Osteocyte (in vitro differentiated cells): ENCODE measurements at regions not wholly inside any gene's neighbourhood (a gene's known extent, or its start where the extent isn't known, plus 50 kb on each side); places are given as distances from the start of the nearest gene placed in this dataset.

Experiments used
- DNase-seq: peaks from one replicate; pipeline ENCODE4 v3.0.0; 2021; ENCODE audit warnings: mixed read lengths; ENCODE audit not compliant: unreplicated experiment; ENCODE audit errors: extremely low spot score
- H3K27ac Mint-ChIP-seq: one replicate; pipeline ENCODE4 v1.8.0; 2021; ENCODE audit warnings: mild to moderate bottlenecking, mixed read lengths; ENCODE audit not compliant: unreplicated experiment
- H3K27me3 Mint-ChIP-seq: one replicate; pipeline ENCODE4 v1.8.0; 2021; ENCODE audit warnings: mixed read lengths; ENCODE audit not compliant: unreplicated experiment
- H3K36me3 Mint-ChIP-seq: one replicate; pipeline ENCODE4 v1.8.0; 2021; ENCODE audit warnings: mixed read lengths; ENCODE audit not compliant: unreplicated experiment
- H3K4me1 Mint-ChIP-seq: one replicate; pipeline ENCODE4 v1.8.0; 2021; ENCODE audit warnings: mixed read lengths; ENCODE audit not compliant: unreplicated experiment
- H3K4me3 Mint-ChIP-seq: one replicate; pipeline ENCODE4 v1.8.0; 2021; ENCODE audit warnings: mild to moderate bottlenecking, moderate library complexity, mixed read lengths; ENCODE audit not compliant: unreplicated experiment
- H3K9me3 Mint-ChIP-seq: one replicate; pipeline ENCODE4 v1.8.0; 2021; ENCODE audit warnings: mixed read lengths; ENCODE audit not compliant: unreplicated experiment
- CTCF ChIP-seq: fragments of 200-600 bp; sonication (generic); IDR thresholded peaks from 2 replicates; pipeline ENCODE4 v1.5.0; 2021; ENCODE audit warnings: antibody characterized with exemption, mild to moderate bottlenecking, moderate library complexity

- no peaks in the 10 kb centered on the region for H3K9me3 Mint-ChIP-seq
- TF ChIP-seq CTCF: no peak
These were observed 80.6 kb downstream of the NAV1 start for GRCh38 chr1:201619513-201619912.

GRCh38 chr1:201622353-201622752 lies 83.4 kb downstream of the NAV1 start:
- Mint-ChIP-seq H3K4me3 (no peak overlapping the region), H3K9me3 (no peaks in the 10 kb centered on the region), H3K36me3 (peaks cover 7% of the 10 kb centered on the region), H3K27me3 (no peaks in the 10 kb centered on the region), H3K4me1 (peaks cover 42% of the 10 kb centered on the region), H3K27ac (no peak overlapping the region)
- no peak for DNase-seq
- TF ChIP-seq CTCF: no peak

More at GRCh38 chr1:201619513-201619912, 80.6 kb downstream of the NAV1 start:
- Mint-ChIP-seq H3K27me3 (no peaks in the 10 kb centered on the region), H3K4me1 (peaks cover 19% of the 10 kb centered on the region), H3K4me3 (no peak overlapping the region), H3K36me3 (peaks cover 7% of the 10 kb centered on the region), H3K27ac (no peak overlapping the region)
- DNase-seq: no peak

- peaks cover 8% of the 10 kb centered on the region for H3K36me3 Mint-ChIP-seq
- no peaks in the 10 kb centered on the region for H3K9me3 Mint-ChIP-seq
- H3K27me3 Mint-ChIP-seq: no peaks in the 10 kb centered on the region
- TF ChIP-seq CTCF: no peak
- peaks cover 42% of the 10 kb centered on the region for H3K4me1 Mint-ChIP-seq
- DNase-seq: no peak
- H3K27ac Mint-ChIP-seq: no peak overlapping the region
- no peak overlapping the region for H3K4me3 Mint-ChIP-seq
These were observed 83.9 kb downstream of the NAV1 start for GRCh38 chr1:201622824-201623223.

GRCh38 chr1:201624741-201625225 lies 85.9 kb downstream of the NAV1 start:
- Mint-ChIP-seq H3K9me3 (no peaks in the 10 kb centered on the region), H3K4me1 (peaks cover 32% of the 10 kb centered on the region), H3K27ac (peak overlapping the region; percentile 56), H3K27me3 (no peaks in the 10 kb centered on the region), H3K4me3 (no peak overlapping the region), H3K36me3 (peaks cover 13% of the 10 kb centered on the region)
- no peak for DNase-seq
- TF ChIP-seq CTCF: no peak

GRCh38 chr1:201625226-201625761 lies 86.4 kb downstream of the NAV1 start:
- DNase-seq: no peak
- H3K27me3 Mint-ChIP-seq: no peaks in the 10 kb centered on the region
- no peaks in the 10 kb centered on the region for H3K9me3 Mint-ChIP-seq
- H3K4me1 Mint-ChIP-seq: peaks cover 27% of the 10 kb centered on the region
- H3K4me3 Mint-ChIP-seq: no peak overlapping the region
- no peak for TF ChIP-seq CTCF
- peak overlapping the region; percentile 56 for H3K27ac Mint-ChIP-seq
- peaks cover 13% of the 10 kb centered on the region for H3K36me3 Mint-ChIP-seq
